ENCODE measurements at regions not wholly inside any gene's neighbourhood (a gene's known extent, or its start where the extent isn't known, plus 50 kb on each side); places are given as distances from the start of the nearest gene placed in this dataset.
"Not testable (repeated sequence)": the region's sequence is repeated elsewhere in the genome, so short reads cannot be mapped to it uniquely, and the experiment has no call there.

DNA sequence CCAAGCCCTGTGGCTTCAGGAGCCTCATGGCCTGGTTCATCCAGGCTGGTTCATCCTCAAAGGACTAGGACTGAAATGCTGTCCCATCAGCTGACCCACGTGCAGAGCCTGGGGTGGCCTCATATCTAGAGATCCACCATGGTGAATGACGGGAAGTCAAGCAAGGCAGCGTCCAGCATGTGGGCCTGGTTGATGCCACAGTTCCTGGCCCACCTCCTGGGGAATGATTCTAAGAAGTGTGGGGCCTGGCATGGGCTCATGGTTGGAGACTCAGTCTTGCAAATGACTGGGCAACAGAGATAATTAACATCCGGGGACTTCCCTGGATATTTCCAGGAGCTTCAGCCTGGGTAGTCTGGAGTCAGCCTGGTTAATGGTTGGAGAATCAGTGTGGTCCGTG, 302.4 kb upstream of the SFSWAP start:
- no peaks in the 10 kb centered on the region for H3K4me1 Mint-ChIP-seq (ENCODE audit: unreplicated experiment)
- TF ChIP-seq, protein P1, sequence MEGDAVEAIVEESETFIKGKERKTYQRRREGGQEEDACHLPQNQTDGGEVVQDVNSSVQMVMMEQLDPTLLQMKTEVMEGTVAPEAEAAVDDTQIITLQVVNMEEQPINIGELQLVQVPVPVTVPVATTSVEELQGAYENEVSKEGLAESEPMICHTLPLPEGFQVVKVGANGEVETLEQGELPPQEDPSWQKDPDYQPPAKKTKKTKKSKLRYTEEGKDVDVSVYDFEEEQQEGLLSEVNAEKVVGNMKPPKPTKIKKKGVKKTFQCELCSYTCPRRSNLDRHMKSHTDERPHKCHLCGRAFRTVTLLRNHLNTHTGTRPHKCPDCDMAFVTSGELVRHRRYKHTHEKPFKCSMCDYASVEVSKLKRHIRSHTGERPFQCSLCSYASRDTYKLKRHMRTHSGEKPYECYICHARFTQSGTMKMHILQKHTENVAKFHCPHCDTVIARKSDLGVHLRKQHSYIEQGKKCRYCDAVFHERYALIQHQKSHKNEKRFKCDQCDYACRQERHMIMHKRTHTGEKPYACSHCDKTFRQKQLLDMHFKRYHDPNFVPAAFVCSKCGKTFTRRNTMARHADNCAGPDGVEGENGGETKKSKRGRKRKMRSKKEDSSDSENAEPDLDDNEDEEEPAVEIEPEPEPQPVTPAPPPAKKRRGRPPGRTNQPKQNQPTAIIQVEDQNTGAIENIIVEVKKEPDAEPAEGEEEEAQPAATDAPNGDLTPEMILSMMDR (IDR thresholded peaks at IDR 0.05), result no peak
- H3K36me3 Mint-ChIP-seq (ENCODE audit: unreplicated experiment), result no peaks in the 10 kb centered on the region
- H3K27me3 Mint-ChIP-seq (ENCODE audit: unreplicated experiment), result no peaks in the 10 kb centered on the region
- no peak overlapping the region for H3K27ac Mint-ChIP-seq (ENCODE audit: unreplicated experiment)
- H3K9me3 Mint-ChIP-seq (ENCODE audit: unreplicated experiment), result peaks cover 17% of the 10 kb centered on the region
- H3K4me3 Mint-ChIP-seq (ENCODE audit: unreplicated experiment), result no peak overlapping the region
- DNase-seq (ENCODE audit: extremely low spot score, unreplicated experiment), result no peak

DNA sequence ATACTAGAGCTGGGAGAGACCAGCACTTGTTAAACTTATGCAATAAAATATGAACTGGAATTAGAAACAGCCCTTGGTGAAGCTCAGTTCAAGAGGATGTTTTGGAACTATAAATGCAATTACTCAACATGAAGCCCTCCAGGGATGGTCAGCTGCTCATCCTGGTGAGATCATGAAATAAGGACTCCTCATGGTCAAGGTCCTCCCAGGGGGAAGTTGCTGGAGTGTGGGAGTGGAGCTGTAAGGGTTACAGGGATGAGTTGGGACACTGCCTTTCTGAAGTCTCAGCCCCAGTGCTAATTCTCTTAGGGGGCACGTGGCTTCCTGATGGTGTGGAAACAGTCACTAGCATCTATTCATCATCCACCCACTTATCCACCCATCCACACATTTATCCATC, 301.7 kb upstream of the SFSWAP start:
- H3K4me3 Mint-ChIP-seq (ENCODE audit: unreplicated experiment), result no peak overlapping the region
- H3K4me1 Mint-ChIP-seq (ENCODE audit: unreplicated experiment), result no peaks in the 10 kb centered on the region
- TF ChIP-seq, protein P1 (IDR thresholded peaks at IDR 0.05), result no peak
- H3K36me3 Mint-ChIP-seq (ENCODE audit: unreplicated experiment), result no peaks in the 10 kb centered on the region
- no peak overlapping the region for H3K27ac Mint-ChIP-seq (ENCODE audit: unreplicated experiment)
- H3K27me3 Mint-ChIP-seq (ENCODE audit: unreplicated experiment), result no peaks in the 10 kb centered on the region
- DNase-seq (ENCODE audit: extremely low spot score, unreplicated experiment), result no peak
- H3K9me3 Mint-ChIP-seq (ENCODE audit: unreplicated experiment), result peaks cover 17% of the 10 kb centered on the region

DNA sequence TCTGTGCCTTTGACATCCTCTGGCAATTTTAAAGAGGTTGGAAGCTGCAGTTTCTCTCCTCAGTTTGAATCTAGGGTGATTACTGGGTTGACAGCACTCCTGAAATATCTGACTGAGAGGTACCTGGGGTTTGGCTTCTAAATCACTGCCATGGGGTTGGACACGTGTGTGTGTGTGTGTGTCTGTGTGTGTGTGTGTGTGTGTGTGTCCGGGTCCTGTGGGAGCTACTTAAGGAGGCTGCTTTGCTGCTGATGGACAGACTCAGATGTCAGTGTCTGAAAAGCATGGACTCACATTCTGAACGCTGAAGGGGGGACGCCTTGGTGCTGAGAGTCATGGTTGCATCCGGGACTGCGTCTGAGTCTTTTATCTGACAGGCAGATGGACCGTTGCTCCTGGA, 299.1 kb upstream of the SFSWAP start:
- H3K27ac Mint-ChIP-seq (ENCODE audit: unreplicated experiment); H3K4me3 Mint-ChIP-seq (ENCODE audit: unreplicated experiment); H3K27me3 Mint-ChIP-seq (ENCODE audit: unreplicated experiment); H3K9me3 Mint-ChIP-seq (ENCODE audit: unreplicated experiment); DNase-seq (ENCODE audit: extremely low spot score, unreplicated experiment); H3K4me1 Mint-ChIP-seq (ENCODE audit: unreplicated experiment); H3K36me3 Mint-ChIP-seq (ENCODE audit: unreplicated experiment): not testable (repeated sequence)

DNA sequence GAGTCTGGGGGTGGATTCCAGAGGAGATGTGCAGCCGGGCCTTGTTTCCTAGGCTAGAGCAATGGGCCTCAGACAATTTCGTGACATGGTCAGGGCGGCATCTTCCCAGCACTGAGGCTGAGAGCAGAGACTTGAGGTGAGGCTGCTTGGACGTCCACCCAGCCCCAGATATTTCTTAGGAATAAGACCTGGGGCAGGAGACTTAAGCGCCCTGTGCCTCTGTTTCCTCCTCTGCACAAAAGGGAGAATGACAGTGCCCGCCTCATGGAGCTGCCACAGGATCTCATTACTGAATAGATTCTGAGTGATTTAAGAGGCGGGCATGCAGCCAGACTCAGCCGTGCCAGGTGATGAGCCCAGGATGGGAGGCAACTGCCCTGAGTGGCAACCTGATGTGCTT, 297.9 kb upstream of the SFSWAP start:
- Mint-ChIP-seq H3K27ac (ENCODE audit: unreplicated experiment) (no peak overlapping the region), H3K9me3 (ENCODE audit: unreplicated experiment) (peaks cover 13% of the 10 kb centered on the region), H3K4me3 (ENCODE audit: unreplicated experiment) (no peak overlapping the region), H3K27me3 (ENCODE audit: unreplicated experiment) (no peaks in the 10 kb centered on the region), H3K4me1 (ENCODE audit: unreplicated experiment) (no peaks in the 10 kb centered on the region), H3K36me3 (ENCODE audit: unreplicated experiment) (no peaks in the 10 kb centered on the region)
- DNase-seq (ENCODE audit: extremely low spot score, unreplicated experiment), result no peak
- TF ChIP-seq, protein P1 (IDR thresholded peaks at IDR 0.05), result no peak

DNA sequence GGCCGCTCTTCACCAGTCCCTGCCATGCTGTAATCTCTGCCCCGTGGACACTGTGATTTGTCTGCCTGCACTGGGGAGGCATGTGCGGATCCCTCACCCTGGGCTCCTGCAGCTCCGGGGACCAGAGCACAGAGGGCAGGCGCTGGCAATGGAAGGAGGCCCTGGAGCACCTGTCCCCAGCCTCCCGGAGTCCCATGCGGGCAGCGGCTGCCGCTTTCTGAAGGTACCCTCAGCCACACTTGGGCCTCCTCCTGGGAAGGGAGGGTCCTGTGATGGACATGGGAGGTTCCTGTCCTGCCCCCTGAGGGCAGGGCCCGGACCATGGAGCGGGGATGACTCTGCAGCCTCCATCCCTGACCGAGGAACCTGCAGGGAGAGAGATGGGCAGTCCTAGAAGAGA, 297.4 kb upstream of the SFSWAP start:
- no peaks in the 10 kb centered on the region for H3K36me3 Mint-ChIP-seq (ENCODE audit: unreplicated experiment)
- TF ChIP-seq, protein P1 (IDR thresholded peaks at IDR 0.05), result no peak
- no peak overlapping the region for H3K4me3 Mint-ChIP-seq (ENCODE audit: unreplicated experiment)
- H3K27ac Mint-ChIP-seq (ENCODE audit: unreplicated experiment), result no peak overlapping the region
- no peaks in the 10 kb centered on the region for H3K4me1 Mint-ChIP-seq (ENCODE audit: unreplicated experiment)
- DNase-seq (ENCODE audit: extremely low spot score, unreplicated experiment), result no peak
- no peaks in the 10 kb centered on the region for H3K27me3 Mint-ChIP-seq (ENCODE audit: unreplicated experiment)
- peaks cover 13% of the 10 kb centered on the region for H3K9me3 Mint-ChIP-seq (ENCODE audit: unreplicated experiment)

DNA sequence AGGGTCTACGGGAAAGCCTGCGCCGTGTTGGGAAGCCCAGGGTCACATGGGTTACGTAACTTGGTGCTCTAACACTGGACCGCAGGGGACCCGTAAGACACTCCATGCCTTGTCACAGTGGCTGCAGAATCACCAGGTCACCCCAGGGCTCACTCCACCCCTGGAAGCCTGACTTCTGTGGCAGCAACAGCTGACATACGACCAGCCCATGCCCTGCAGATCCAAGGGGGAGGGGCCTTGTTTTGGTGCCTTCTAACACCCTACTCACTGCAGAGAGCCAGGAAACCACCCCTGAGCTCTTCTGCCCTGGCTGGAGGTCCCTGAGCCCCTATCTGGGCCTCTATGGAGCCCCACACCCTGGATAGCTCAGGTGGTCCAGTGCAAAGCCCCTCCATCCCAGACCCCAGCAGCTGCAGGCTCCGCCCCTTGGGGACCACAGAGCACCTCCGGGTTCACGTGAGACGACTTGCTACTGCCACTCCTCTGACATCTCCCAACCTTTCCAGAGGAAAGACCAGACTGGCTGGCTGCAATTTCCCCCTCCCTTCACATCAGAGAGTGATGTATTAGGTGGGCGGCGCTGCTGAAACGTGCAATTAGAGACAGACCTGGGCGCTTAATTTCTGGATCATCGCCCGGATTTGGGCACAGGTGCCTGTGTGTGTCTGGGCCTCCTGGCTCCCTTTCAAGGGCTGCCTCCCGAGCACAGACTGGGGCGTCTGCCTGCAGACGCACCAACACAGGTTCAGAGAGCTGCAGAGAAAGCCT, 296.6 kb upstream of the SFSWAP start:
- H3K9me3 Mint-ChIP-seq (ENCODE audit: unreplicated experiment), result peaks cover 18% of the 10 kb centered on the region
- H3K27ac Mint-ChIP-seq (ENCODE audit: unreplicated experiment); DNase-seq (ENCODE audit: extremely low spot score, unreplicated experiment); H3K27me3 Mint-ChIP-seq (ENCODE audit: unreplicated experiment); H3K36me3 Mint-ChIP-seq (ENCODE audit: unreplicated experiment); H3K4me1 Mint-ChIP-seq (ENCODE audit: unreplicated experiment); H3K4me3 Mint-ChIP-seq (ENCODE audit: unreplicated experiment): not testable (repeated sequence)
